GM18517 (cell line): ENCODE measurements at regions not wholly inside any gene's neighbourhood (a gene's known extent, or its start where the extent isn't known, plus 50 kb on each side); places are given as distances from the start of the nearest gene placed in this dataset.

Experiments used
- ATAC-seq: cut with Tn5 transposase; IDR thresholded peaks from one replicate; pipeline ENCODE4 v1.9.1; 2021; ENCODE audit warnings: mild to moderate bottlenecking, moderate library complexity; ENCODE audit not compliant: unreplicated experiment

DNA sequence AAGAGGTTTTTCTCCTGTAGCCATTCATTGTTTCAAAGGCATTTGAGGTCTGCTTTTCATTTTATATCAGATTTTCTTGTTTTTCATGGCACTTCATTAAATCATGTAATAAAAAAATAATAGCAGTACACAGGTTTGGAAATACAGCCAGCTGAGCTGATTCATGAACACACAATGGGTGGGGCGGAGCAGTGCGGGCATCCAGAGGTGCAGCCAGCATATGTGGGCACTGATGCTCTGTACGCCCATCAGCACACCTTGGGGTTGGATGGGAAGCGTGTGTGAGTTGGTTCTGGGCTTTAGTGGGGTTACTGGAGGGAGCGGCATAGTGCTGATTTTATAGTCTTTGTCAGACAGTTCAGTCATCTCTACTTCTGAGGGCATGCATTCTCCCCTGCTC is 54.2 kb upstream of the IRX4 start:
- no peak for ATAC-seq

DNA sequence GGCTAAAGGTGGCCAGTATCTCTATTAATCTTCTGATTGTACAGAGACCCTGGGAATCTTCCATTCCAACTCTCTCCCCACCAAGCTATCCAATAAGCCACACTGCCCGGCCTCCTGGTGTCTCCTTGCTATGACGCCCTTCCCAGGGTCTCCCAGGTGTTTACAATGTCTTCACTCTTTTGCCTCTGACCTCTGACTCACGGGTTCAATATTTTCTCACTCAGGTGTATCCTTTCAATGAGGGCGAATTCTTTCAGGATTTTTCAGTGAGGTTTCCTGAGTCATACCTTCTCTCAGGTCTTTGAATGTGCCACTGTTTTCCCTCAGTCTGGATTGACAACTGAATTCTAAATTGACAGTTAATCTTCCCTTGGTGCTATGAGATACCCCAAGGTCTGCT is 53.7 kb upstream of the IRX4 start:
- ATAC-seq = no peak

DNA sequence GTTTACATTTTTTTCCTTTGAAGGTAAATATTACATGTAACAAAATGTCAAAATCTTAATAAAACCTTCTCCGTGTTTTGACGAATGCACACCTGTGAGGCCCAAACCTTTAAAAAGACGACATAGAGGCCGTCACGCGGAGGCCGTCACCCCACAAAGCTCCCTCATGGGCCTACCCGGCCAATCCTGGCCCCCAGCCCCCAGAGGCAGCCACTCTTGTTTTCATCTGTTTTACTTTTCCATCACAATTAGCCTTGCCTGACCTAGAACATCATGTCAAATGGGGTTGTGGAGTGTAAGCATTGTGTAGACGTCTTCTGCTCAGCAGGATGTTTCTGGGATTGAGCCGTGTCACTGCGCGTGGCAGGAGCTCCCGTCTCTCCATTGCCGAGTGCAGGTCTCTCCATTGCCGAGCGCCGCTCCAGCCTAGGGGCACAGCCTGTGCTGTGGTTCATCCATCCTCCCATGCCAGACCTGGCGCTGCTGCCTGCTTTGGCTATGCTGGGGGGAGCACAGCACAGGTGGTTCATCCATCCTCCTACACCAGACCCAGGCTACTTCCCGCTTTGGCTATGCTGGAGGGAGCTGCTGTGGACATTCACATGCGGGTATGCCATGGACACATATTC is 52.2 kb upstream of the IRX4 start:
- ATAC-seq = no peak

DNA sequence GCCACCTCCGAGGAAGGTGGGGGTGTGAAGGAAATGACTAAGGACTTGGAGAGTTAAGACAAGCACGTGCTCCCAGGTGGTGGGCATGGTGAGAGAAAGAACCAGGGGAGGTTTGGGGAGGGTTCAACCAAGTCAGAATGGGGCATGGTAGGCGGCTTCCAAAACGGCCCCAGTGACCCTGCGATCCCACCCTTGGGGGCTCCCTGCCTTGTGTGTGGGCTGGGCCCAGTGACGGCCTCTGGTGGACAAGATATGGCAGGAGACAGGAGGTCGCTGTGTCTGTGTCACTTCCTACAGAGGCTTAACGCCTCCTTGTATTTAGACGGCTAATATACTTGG is 51.3 kb upstream of the IRX4 start:
- no peak for ATAC-seq

DNA sequence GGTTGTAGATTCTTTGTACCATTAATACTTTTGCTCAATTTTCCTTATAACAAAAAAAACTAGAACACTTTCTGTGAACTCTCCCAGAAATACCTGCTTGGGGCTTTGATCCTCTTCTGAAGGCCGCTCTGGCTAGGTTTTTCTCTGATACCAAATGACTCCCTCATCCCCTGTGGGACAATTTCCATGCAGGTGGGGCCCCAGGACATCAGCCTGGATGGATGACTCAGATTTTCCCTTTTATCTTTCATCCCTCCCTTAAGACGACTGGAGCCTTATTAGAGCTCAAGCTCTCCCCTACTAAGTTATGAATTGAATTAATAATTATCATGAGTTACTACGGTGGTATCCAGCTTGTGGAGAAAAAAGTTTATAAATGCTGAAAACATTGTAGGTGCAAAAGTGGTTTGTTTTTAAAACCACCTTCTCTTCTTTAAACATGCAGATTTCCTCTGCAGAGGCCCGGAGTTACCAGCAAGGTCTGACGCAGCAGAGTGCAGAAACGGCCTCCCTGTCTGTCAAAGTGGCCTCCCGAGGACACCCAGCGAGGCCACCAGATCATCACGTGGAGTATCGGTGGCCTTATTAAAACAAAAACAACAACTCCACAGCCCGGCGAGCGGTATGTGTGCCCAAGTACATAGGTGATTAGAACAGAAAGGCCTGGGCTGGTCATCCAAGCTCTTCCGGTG is 50.8 kb upstream of the IRX4 start:
- ATAC-seq = no peak
